Cardiac fibroblast (primary cell): ENCODE measurements at regions not wholly inside any gene's neighbourhood (a gene's known extent, or its start where the extent isn't known, plus 50 kb on each side); places are given as distances from the start of the nearest gene placed in this dataset.

Experiments used
- DNase-seq, 2 donors: peaks; one replicate each; pipeline versions ENCODE4 v3.0.0 to v3.0.0-alpha.2; 2010; ENCODE audit warnings: low read depth in 2 of 2
- H3K4me3 ChIP-seq, 2 donors: replicated peaks in 1 of 2; 1 replicate in 1 of 2; 2 replicates in 1 of 2; pipeline ENCODE4 v1.5.1; 2011; ENCODE audit warnings: low read depth in 2 of 2, low read length in 2 of 2, mild to moderate bottlenecking in 2 of 2, moderate library complexity in 1 of 2
- CTCF ChIP-seq: IDR thresholded peaks from one replicate; pipeline ENCODE4 v1.5.1; 2011; ENCODE audit warnings: low read depth, mild to moderate bottlenecking, low read length, inconsistent platforms

GRCh38 chr5:2109566-2109965 lies 226.8 kb upstream of the IRX4 start:
- no peak for DNase-seq
- no peak overlapping the region for H3K4me3 ChIP-seq
- TF ChIP-seq CTCF, result no peak

GRCh38 chr5:2106721-2107120 lies 224.0 kb upstream of the IRX4 start:
- no peak for DNase-seq
- no peak overlapping the region for H3K4me3 ChIP-seq
- no peak for TF ChIP-seq CTCF

- no peak for DNase-seq
- H3K4me3 ChIP-seq, result no peak overlapping the region
- TF ChIP-seq CTCF, result no peak
These were observed 222.4 kb upstream of the IRX4 start for GRCh38 chr5:2105141-2105540.

GRCh38 chr5:2103940-2104339 lies 221.2 kb upstream of the IRX4 start:
- H3K4me3 ChIP-seq, result no peak overlapping the region
- TF ChIP-seq CTCF, result no peak
- no peak for DNase-seq

DNA sequence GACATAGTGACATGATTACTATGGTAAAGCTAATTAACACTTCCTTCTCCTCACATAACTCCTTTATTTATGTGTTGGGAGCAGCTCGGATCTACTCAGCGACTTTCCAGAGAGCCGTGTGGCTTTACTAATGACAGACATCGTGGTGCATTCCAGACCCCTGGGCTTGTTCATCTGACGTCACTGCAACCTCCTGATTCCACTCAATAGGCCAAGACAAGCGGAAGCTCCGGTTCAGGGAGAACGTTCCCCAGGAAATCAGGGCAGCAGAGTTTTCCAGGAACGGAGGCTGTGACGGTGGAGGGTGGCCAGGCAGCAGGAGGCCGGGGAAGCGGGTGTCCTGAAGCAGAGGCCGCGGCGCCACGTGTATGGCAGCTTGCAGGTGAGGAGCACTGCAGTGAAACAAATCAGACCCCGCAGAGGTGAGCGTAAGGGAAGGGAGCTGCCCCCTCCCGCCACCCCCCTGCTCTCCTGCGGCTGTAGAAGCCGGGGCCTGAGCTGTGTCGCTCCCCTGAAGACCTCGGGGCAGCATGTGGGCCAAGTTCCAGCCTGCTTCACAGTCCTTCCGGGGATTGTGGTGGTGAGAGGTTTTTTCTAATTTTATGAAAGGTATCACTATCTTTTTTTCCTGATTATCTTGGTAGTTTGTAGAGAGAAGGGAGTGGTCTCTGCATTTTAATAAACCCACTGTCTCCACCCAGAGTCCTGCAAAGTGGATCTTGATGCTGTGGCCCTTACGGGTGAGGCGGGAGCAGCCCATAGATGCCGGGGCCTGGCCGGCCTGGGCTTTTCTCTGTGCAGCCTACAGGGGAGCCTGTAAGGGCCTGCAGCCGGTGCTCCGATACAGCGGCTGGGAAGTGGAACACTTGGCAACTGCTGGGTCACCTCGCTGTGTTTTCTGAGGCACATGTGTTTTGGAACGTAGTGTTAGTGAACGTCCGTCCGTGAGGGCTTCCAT lies 220.4 kb upstream of the IRX4 start:
- DNase-seq, result no peak
- no peak for TF ChIP-seq CTCF
- no peak overlapping the region for H3K4me3 ChIP-seq

- DNase-seq, result no peak
- no peak overlapping the region for H3K4me3 ChIP-seq
- TF ChIP-seq CTCF, result no peak
These were observed 219.0 kb upstream of the IRX4 start for GRCh38 chr5:2101685-2102084.
